ENCODE measurements at regions not wholly inside any gene's neighbourhood (a gene's known extent, or its start where the extent isn't known, plus 50 kb on each side); places are given as distances from the start of the nearest gene placed in this dataset.

GRCh38 chr7:33738260-33738935 is 166.9 kb upstream of the BMPER start:
- H3K27me3 ChIP-seq (ENCODE audit: control insufficient read depth, insufficient read depth, low read length): no peaks in the 10 kb centered on the region
- DNase-seq (ENCODE audit: low read depth, low spot score) (no peak), ATAC-seq (no peak)
- CTCF ChIA-PET: no interaction called here
- no peak overlapping the region for H3K4me3 ChIP-seq (ENCODE audit: low read depth in 2 of 2, low read length in 2 of 2)
- in situ Hi-C loops (cut with HindIII; ENCODE audit: low pct_unique_long_range_greater_than_20kb, low sequenced_read_pairs) (no loop called here), intact Hi-C loops (cut with micrococcal nuclease; ENCODE audit: unreplicated experiment) (no loop called here)
- TF ChIP-seq CTCF (IDR thresholded peaks at IDR 0.05): no peak
- TF ChIP-seq REST (IDR thresholded peaks at IDR 0.05; ENCODE audit: insufficient read depth in 1 of 2, low read depth in 2 of 2, low read length in 1 of 2): no peak
- TF ChIP-seq POLR2AphosphoS5 (IDR thresholded peaks at IDR 0.05; ENCODE audit: low read depth, low read length): no peak
- TF ChIP-seq TCF7L2 (IDR thresholded peaks at IDR 0.05; ENCODE audit: low read depth, low read length): no peak
- no peak for TF ChIP-seq SIN3A (IDR thresholded peaks at IDR 0.05; ENCODE audit: borderline replicate concordance, insufficient read depth, low read depth, low read length)
- H3K36me3 ChIP-seq (ENCODE audit: control insufficient read depth, insufficient read depth, low read length): no peaks in the 10 kb centered on the region
- no TSS peak for BruUV-seq (replicated peaks)
- POLR2A ChIA-PET: no interaction called here
- H3K9me3 ChIP-seq (ENCODE audit: control insufficient read depth, insufficient read depth, low read depth, low read length): no peaks in the 10 kb centered on the region
- no peak overlapping the region for H3K27ac ChIP-seq (ENCODE audit: low read length)
- no peaks in the 10 kb centered on the region for H3K4me1 ChIP-seq (ENCODE audit: control insufficient read depth, insufficient read depth, low read length)

GRCh38 chr7:33739286-33739685 is 166.1 kb upstream of the BMPER start:
- POLR2A ChIA-PET: no interaction called here
- Histone ChIP-seq H3K27me3 (ENCODE audit: control insufficient read depth, insufficient read depth, low read length) (no peaks in the 10 kb centered on the region), H3K4me1 (ENCODE audit: control insufficient read depth, insufficient read depth, low read length) (no peaks in the 10 kb centered on the region), H3K27ac (ENCODE audit: low read length) (no peak overlapping the region), H3K9me3 (ENCODE audit: control insufficient read depth, insufficient read depth, low read depth, low read length) (no peaks in the 10 kb centered on the region), H3K4me3 (ENCODE audit: low read depth in 2 of 2, low read length in 2 of 2) (no peak overlapping the region), H3K36me3 (ENCODE audit: control insufficient read depth, insufficient read depth, low read length) (no peaks in the 10 kb centered on the region)
- intact Hi-C loops (cut with micrococcal nuclease; ENCODE audit: unreplicated experiment): no loop called here
- in situ Hi-C loops (cut with HindIII; ENCODE audit: low pct_unique_long_range_greater_than_20kb, low sequenced_read_pairs): no loop called here
- no peak for DNase-seq (ENCODE audit: low read depth, low spot score)
- CTCF ChIA-PET: no interaction called here
- ATAC-seq: no peak
- no TSS peak for BruUV-seq (replicated peaks)
- TF ChIP-seq POLR2AphosphoS5 (IDR thresholded peaks at IDR 0.05; ENCODE audit: low read depth, low read length): no peak
- no peak for TF ChIP-seq SIN3A (IDR thresholded peaks at IDR 0.05; ENCODE audit: borderline replicate concordance, insufficient read depth, low read depth, low read length)

GRCh38 chr7:33742521-33742920 is 162.8 kb upstream of the BMPER start:
- Histone ChIP-seq H3K36me3 (ENCODE audit: control insufficient read depth, insufficient read depth, low read length) (no peaks in the 10 kb centered on the region), H3K9me3 (ENCODE audit: control insufficient read depth, insufficient read depth, low read depth, low read length) (no peaks in the 10 kb centered on the region), H3K27ac (ENCODE audit: low read length) (no peak overlapping the region), H3K4me3 (ENCODE audit: low read depth in 2 of 2, low read length in 2 of 2) (no peak overlapping the region), H3K4me1 (ENCODE audit: control insufficient read depth, insufficient read depth, low read length) (no peaks in the 10 kb centered on the region), H3K27me3 (ENCODE audit: control insufficient read depth, insufficient read depth, low read length) (no peaks in the 10 kb centered on the region)
- DNase-seq (ENCODE audit: low read depth, low spot score) (no peak), ATAC-seq (no peak)
- intact Hi-C loops (cut with micrococcal nuclease; ENCODE audit: unreplicated experiment): no loop called here
- ChIA-PET CTCF (no interaction called here), POLR2A (no interaction called here)
- in situ Hi-C loops (cut with HindIII; ENCODE audit: low pct_unique_long_range_greater_than_20kb, low sequenced_read_pairs): no loop called here
- BruUV-seq (replicated peaks): no TSS peak
- no peak for TF ChIP-seq POLR2AphosphoS5 (IDR thresholded peaks at IDR 0.05; ENCODE audit: low read depth, low read length)
- TF ChIP-seq TCF7L2 (IDR thresholded peaks at IDR 0.05; ENCODE audit: low read depth, low read length): no peak
- no peak for TF ChIP-seq CTCF (IDR thresholded peaks at IDR 0.05)
- TF ChIP-seq SIN3A (IDR thresholded peaks at IDR 0.05; ENCODE audit: borderline replicate concordance, insufficient read depth, low read depth, low read length): no peak
- TF ChIP-seq REST (IDR thresholded peaks at IDR 0.05; ENCODE audit: insufficient read depth in 1 of 2, low read depth in 2 of 2, low read length in 1 of 2): no peak
